Uterus (tissue), 2 donors: ENCODE measurements at regions not wholly inside any gene's neighbourhood (a gene's known extent, or its start where the extent isn't known, plus 50 kb on each side); places are given as distances from the start of the nearest gene placed in this dataset.

ENCODE experiments used
- POLR2A ChIP-seq, 2 donors: fragments of 450-650 bp; IDR thresholded peaks; one replicate each; pipeline ENCODE4 v1.6.1; 2016; ENCODE audit warnings: antibody characterized with exemption in 2 of 2, mild to moderate bottlenecking in 1 of 2, moderate library complexity in 1 of 2
- TF ChIP-seq, protein P1 (sequence below), 4 experiments: fragments of 200-600 bp in 2 of 4; fragments of 450-650 bp in 2 of 4; sonication (generic) in 2 of 4; IDR thresholded peaks; one replicate each; pipeline ENCODE4 v1.5.1; 2016 to 2019; ENCODE audit warnings: antibody characterized with exemption in 4 of 4, mild to moderate bottlenecking in 2 of 4, moderate library complexity in 1 of 4

DNA sequence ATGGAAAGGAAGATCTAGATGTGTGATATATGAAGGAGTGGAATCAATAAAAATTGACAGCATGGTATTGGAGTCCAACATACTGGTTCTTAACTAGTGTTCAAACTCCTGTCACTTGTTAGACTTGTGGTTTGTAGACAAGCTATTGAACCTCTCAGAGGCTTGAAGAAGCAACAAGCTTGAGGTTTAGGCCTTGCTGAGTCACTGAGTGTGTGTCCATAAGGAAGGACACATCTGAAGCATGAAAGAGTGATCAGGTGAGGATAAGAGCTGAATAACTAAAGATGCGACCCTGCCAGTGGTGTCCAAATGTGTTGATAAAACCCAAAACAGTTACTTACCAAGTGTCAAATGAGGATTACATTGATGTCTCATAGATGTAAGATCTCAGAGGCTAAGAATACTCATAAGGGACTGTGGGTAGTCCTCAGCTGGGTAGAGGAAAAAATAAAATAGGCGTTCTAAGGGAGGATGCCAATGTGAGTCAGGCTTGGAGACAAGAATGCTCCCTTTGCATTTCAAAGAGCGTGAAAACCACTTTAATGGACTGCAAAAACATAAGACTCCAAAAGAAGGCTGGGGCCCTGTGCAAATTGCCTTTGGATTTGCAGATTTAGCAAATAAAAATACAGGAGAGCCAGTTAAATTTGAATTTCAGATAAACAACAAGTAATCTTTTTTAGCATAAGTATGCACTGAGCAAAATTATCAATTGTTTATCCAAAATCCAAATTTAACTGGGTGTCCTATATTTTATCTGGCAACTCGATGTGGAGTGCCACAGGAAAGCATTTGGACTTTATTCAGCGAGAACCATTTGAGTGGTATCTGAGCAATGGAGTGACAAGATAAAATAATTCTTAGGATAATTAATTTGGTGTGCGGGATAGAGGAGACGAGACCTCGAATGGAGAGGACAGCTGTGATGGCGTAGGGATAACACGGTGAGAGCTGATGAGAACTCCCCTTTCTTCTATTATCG, 757.3 kb upstream of the WWC1 start:
- no peak for TF ChIP-seq POLR2A (IDR thresholded peaks at IDR 0.05)
- TF ChIP-seq, protein P1, sequence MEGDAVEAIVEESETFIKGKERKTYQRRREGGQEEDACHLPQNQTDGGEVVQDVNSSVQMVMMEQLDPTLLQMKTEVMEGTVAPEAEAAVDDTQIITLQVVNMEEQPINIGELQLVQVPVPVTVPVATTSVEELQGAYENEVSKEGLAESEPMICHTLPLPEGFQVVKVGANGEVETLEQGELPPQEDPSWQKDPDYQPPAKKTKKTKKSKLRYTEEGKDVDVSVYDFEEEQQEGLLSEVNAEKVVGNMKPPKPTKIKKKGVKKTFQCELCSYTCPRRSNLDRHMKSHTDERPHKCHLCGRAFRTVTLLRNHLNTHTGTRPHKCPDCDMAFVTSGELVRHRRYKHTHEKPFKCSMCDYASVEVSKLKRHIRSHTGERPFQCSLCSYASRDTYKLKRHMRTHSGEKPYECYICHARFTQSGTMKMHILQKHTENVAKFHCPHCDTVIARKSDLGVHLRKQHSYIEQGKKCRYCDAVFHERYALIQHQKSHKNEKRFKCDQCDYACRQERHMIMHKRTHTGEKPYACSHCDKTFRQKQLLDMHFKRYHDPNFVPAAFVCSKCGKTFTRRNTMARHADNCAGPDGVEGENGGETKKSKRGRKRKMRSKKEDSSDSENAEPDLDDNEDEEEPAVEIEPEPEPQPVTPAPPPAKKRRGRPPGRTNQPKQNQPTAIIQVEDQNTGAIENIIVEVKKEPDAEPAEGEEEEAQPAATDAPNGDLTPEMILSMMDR (IDR thresholded peaks at IDR 0.05) = no peak
